ENCODE measurements at regions not wholly inside any gene's neighbourhood (a gene's known extent, or its start where the extent isn't known, plus 50 kb on each side); places are given as distances from the start of the nearest gene placed in this dataset.

DNA sequence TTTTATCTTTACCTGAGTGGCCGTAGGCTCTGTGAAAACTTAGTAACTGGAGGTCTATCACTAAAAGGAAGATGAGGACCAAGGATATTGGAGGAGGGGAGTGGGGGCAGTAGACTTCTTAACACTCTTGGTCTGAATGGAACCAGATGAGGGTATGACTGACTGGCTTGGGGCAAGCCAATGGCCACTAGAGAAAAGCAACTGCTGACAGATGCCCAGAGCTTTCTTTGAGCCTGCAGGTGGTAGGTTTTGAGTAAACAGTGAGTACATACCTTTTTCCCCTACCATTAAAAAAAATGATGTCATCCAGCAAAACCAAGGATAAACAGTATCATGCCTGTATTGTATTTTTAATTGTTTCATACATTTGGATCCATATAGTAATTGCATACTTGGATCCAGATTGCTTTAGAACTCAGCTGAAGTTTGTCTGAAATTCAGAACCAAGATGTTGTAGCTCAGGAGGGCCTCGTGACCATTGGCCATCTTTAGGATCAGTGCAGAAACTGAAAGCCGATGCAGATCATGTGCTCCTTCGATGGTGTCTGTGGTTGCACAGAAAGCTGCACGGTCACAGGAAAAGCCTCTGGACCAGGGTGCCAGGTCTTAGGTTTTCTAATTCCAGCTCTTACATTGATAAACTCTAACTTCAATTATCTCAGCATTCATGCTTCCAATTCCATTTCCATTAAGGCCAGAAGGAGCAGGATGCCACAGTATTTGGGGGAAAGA is 131.0 kb downstream of the PDGFRA start:
- H3K36me3 Mint-ChIP-seq (ENCODE audit: insufficient read depth) = no peaks in the 10 kb centered on the region
- H3K9me3 Mint-ChIP-seq = no peaks in the 10 kb centered on the region

GRCh38 chr4:54363037-54363436 is 133.9 kb downstream of the PDGFRA start:
- peaks cover 2% of the 10 kb centered on the region for H3K27me3 Mint-ChIP-seq (ENCODE audit: low read depth)

More for the DNA sequence above, 131.0 kb downstream of the PDGFRA start:
- DNase-seq (no peak), ATAC-seq (no peak)
- Mint-ChIP-seq H3K27me3 (ENCODE audit: low read depth) (peaks cover 5% of the 10 kb centered on the region), H3K4me3 (no peak overlapping the region), H3K4me1 (ENCODE audit: low read depth) (no peaks in the 10 kb centered on the region)

DNA sequence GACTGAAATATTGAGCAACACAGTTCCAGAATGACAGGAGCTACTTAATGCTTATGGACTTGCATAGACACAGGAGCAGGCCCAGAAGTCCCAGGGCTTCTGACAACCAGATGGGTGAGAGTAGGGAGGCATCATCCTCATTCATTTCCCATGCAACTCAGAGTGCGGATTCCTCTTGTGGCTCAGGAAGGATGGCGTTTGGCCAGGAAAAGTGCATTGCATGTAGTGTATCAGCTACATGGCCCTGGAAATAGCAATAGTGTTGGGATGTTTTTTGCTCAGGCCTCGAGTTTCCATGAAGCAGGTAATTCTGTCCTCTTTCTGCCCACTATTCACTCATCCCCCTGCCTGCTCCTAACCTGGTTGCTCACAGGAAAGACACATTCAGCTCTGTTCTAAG is 136.6 kb downstream of the PDGFRA start:
- Mint-ChIP-seq H3K9me3 (no peaks in the 10 kb centered on the region), H3K36me3 (ENCODE audit: insufficient read depth) (no peaks in the 10 kb centered on the region), H3K27me3 (ENCODE audit: low read depth) (peaks cover 3% of the 10 kb centered on the region), H3K4me3 (no peak overlapping the region), H3K4me1 (ENCODE audit: low read depth) (no peaks in the 10 kb centered on the region)
- no peak for ATAC-seq
- no peak for DNase-seq

More at GRCh38 chr4:54363037-54363436, 133.9 kb downstream of the PDGFRA start:
- Mint-ChIP-seq H3K4me1 (ENCODE audit: low read depth) (no peaks in the 10 kb centered on the region), H3K4me3 (no peak overlapping the region), H3K36me3 (ENCODE audit: insufficient read depth) (no peaks in the 10 kb centered on the region), H3K9me3 (no peaks in the 10 kb centered on the region)
- ATAC-seq (no peak), DNase-seq (no peak)

GRCh38 chr4:54367059-54367458 is 138.0 kb downstream of the PDGFRA start:
- no peaks in the 10 kb centered on the region for H3K36me3 Mint-ChIP-seq (ENCODE audit: insufficient read depth)
- no peak overlapping the region for H3K4me3 Mint-ChIP-seq
- H3K4me1 Mint-ChIP-seq (ENCODE audit: low read depth) = no peaks in the 10 kb centered on the region
- H3K9me3 Mint-ChIP-seq = no peaks in the 10 kb centered on the region
- peaks cover 5% of the 10 kb centered on the region for H3K27me3 Mint-ChIP-seq (ENCODE audit: low read depth)
- ATAC-seq = no peak
- no peak for DNase-seq

DNA sequence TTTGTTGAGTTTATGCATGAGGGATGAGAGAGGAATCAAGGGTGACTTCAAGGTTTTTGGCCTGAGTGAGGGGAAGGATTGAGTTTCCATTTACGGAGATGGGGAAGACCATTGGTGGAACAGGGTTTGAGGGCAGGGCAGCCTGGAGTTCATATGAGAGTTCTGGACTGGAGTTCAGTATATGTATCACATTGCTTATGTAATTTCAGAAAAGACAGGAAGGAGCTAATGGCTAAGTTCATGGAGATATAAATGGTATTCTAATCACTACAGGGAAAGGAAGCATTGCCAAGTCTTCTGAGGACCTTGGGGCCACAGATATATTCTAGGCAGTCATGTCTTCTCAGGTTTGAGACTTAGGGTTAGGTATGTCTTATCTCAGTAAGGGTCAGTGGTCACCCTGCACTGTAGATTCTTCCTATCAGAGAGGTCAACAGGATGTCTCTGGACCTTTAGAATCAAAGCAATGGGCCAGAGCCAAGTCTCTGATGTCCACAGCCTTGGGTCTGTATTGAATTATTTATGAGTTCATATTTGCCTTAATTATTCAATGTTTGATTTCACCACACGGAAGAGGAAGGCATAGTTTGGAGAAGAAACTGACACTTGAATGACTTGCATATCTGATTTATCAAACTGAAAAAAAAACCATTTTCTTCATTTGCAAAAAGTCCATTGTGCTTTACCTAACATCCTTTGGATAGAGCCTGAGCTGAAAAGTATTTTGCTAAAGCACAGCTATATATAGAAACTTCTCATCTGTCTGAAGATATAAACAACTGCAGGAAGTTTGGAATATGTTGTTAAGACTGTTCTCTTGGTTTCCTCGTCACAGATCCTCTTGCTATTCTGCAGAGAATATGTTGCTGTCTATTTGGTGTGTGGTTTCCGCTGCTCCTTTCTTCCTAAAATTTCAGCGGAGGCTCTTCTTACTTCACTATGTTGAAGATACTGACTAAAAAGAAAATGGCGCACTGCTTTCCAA is 139.5 kb downstream of the PDGFRA start:
- no peak for DNase-seq
- no peak for ATAC-seq
- Mint-ChIP-seq H3K9me3 (no peaks in the 10 kb centered on the region), H3K27me3 (ENCODE audit: low read depth) (peaks cover 2% of the 10 kb centered on the region), H3K36me3 (ENCODE audit: insufficient read depth) (no peaks in the 10 kb centered on the region), H3K4me3 (no peak overlapping the region), H3K4me1 (ENCODE audit: low read depth) (no peaks in the 10 kb centered on the region)

DNA sequence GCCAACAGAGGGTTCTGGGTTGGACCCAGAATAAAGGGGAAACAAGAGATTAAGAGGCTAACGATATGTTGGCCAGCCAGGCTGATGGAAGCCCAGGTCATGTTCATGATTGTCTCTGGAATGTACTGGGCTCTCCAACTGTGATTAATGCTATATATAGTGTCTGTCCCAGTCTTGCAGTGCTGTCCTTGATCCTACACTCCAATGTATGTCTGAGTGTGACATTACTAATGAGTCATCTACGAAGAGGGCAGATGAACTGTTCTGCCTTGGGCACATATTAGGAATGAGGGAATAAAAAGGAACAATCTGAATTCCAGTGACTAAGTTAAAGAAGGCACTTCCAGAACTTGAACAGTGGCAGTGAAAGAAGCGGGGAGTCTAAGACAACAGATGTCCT is 142.1 kb downstream of the PDGFRA start:
- Mint-ChIP-seq H3K36me3 (ENCODE audit: insufficient read depth) (no peaks in the 10 kb centered on the region), H3K9me3 (no peaks in the 10 kb centered on the region), H3K27me3 (ENCODE audit: low read depth) (peaks cover 2% of the 10 kb centered on the region), H3K4me1 (ENCODE audit: low read depth) (no peaks in the 10 kb centered on the region), H3K4me3 (no peak overlapping the region)
- DNase-seq = no peak
- ATAC-seq = no peak

GRCh38 chr4:54372951-54373350 is 143.9 kb downstream of the PDGFRA start:
- Mint-ChIP-seq H3K36me3 (ENCODE audit: insufficient read depth) (no peaks in the 10 kb centered on the region), H3K27me3 (ENCODE audit: low read depth) (peaks cover 2% of the 10 kb centered on the region), H3K4me1 (ENCODE audit: low read depth) (no peaks in the 10 kb centered on the region), H3K4me3 (no peak overlapping the region), H3K9me3 (no peaks in the 10 kb centered on the region)
- DNase-seq = no peak
- ATAC-seq = no peak

DNA sequence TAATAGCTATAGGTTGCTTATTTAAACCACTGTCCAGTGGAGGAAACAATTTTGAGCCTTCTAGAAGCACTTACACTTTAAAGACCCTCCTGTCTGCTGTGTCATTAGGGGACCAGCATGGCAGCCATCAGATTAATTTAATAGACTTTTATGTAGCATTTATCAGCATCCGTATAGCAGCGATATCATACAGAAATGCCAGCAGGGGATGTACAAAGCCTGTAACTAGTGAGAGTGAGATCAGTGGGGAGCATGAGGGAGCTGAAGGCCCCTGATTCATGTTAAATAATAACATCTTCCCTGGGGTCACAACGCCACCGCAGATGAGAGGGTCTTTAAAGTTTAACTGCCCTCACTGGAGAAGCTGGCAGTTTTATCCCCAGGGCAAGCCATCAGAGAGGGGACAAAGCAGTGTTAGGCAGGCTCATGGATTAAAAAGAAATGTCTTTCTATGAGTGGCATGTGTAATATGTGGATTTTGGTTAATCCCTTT is 144.7 kb downstream of the PDGFRA start:
- ATAC-seq (no peak), DNase-seq (no peak)
- Mint-ChIP-seq H3K4me3 (no peak overlapping the region), H3K4me1 (ENCODE audit: low read depth) (no peaks in the 10 kb centered on the region), H3K36me3 (ENCODE audit: insufficient read depth) (no peaks in the 10 kb centered on the region), H3K27me3 (ENCODE audit: low read depth) (peaks cover 2% of the 10 kb centered on the region), H3K9me3 (no peaks in the 10 kb centered on the region)

- Mint-ChIP-seq H3K27me3 (ENCODE audit: low read depth) (no peaks in the 10 kb centered on the region), H3K4me3 (no peak overlapping the region), H3K36me3 (ENCODE audit: insufficient read depth) (no peaks in the 10 kb centered on the region)
Measured at GRCh38 chr4:54378461-54378860, 149.4 kb downstream of the PDGFRA start.

GRCh38 chr4:54384152-54384551 is 155.1 kb downstream of the PDGFRA start:
- Mint-ChIP-seq H3K36me3 (ENCODE audit: insufficient read depth) (no peaks in the 10 kb centered on the region), H3K4me3 (no peak overlapping the region), H3K4me1 (ENCODE audit: low read depth) (no peaks in the 10 kb centered on the region), H3K9me3 (no peaks in the 10 kb centered on the region), H3K27me3 (ENCODE audit: low read depth) (no peaks in the 10 kb centered on the region)
- ATAC-seq (no peak), DNase-seq (no peak)

More at GRCh38 chr4:54378461-54378860, 149.4 kb downstream of the PDGFRA start:
- no peak for DNase-seq
- H3K4me1 Mint-ChIP-seq (ENCODE audit: low read depth) = no peaks in the 10 kb centered on the region
- ATAC-seq = no peak
- H3K9me3 Mint-ChIP-seq = no peaks in the 10 kb centered on the region

GRCh38 chr4:54384563-54384962 is 155.5 kb downstream of the PDGFRA start:
- no peak for DNase-seq

DNA sequence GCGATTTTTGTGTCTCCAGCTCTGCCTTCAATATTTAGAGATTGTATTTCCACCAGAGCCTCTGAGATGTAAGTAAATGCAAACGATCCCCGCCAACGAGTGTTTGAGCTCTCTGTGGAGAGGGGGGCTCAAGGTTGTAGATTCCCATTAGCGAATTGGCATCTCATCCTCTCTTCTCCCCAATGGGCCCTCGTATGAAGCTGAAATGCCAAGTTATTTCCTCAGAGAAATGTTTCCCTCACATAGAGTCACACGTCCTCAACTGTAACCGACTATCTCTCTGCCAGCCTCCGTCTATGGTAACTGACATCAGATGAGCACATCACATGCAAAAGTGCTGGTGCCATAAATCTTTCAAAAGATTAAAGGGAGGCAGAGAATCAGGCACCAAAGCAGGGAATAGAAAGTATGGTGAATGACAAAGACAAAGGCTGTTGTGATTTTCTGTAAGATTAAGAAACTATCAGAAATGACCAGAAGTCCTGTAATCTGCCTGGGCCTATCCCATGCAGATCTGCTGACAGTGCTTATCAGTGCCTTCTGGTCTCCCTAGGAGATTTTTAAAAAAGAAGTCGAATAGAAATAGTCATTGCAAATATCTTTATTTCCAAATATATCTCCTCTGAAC is 157.1 kb downstream of the PDGFRA start:
- DNase-seq (no peak), ATAC-seq (no peak)
- H3K4me3 Mint-ChIP-seq = no peak overlapping the region
- no peaks in the 10 kb centered on the region for H3K36me3 Mint-ChIP-seq (ENCODE audit: insufficient read depth)
- no peaks in the 10 kb centered on the region for H3K27me3 Mint-ChIP-seq (ENCODE audit: low read depth)
- H3K4me1 Mint-ChIP-seq (ENCODE audit: low read depth) = no peaks in the 10 kb centered on the region
- no peaks in the 10 kb centered on the region for H3K9me3 Mint-ChIP-seq

More at GRCh38 chr4:54384563-54384962, 155.5 kb downstream of the PDGFRA start:
- Mint-ChIP-seq H3K4me3 (no peak overlapping the region), H3K9me3 (no peaks in the 10 kb centered on the region), H3K27me3 (ENCODE audit: low read depth) (no peaks in the 10 kb centered on the region), H3K36me3 (ENCODE audit: insufficient read depth) (no peaks in the 10 kb centered on the region), H3K4me1 (ENCODE audit: low read depth) (no peaks in the 10 kb centered on the region)
- no peak for ATAC-seq

GRCh38 chr4:54386693-54387092 is 157.6 kb downstream of the PDGFRA start:
- DNase-seq (no peak), ATAC-seq (no peak)
- H3K4me1 Mint-ChIP-seq (ENCODE audit: low read depth) = no peaks in the 10 kb centered on the region
- H3K9me3 Mint-ChIP-seq = no peaks in the 10 kb centered on the region
- H3K27me3 Mint-ChIP-seq (ENCODE audit: low read depth) = peaks cover 3% of the 10 kb centered on the region
- no peaks in the 10 kb centered on the region for H3K36me3 Mint-ChIP-seq (ENCODE audit: insufficient read depth)
- H3K4me3 Mint-ChIP-seq = no peak overlapping the region

GRCh38 chr4:54390670-54391069 is 161.6 kb downstream of the PDGFRA start:
- ATAC-seq = no peak
- Mint-ChIP-seq H3K36me3 (ENCODE audit: insufficient read depth) (no peaks in the 10 kb centered on the region), H3K9me3 (no peaks in the 10 kb centered on the region), H3K4me3 (no peak overlapping the region), H3K4me1 (ENCODE audit: low read depth) (no peaks in the 10 kb centered on the region), H3K27me3 (ENCODE audit: low read depth) (peaks cover 3% of the 10 kb centered on the region)
- no peak for DNase-seq
